OCI-LY1 (cell line): ENCODE measurements at regions not wholly inside any gene's neighbourhood (a gene's known extent, or its start where the extent isn't known, plus 50 kb on each side); places are given as distances from the start of the nearest gene placed in this dataset.

Experiments
- H2AFZ ChIP-seq: fragments of 200-600 bp; sonication (generic), shearing (Covaris generic); 2 replicates; pipeline ENCODE4 v1.6.0; 2014; ENCODE audit warnings: antibody characterized with exemption, mild to moderate bottlenecking, low read length
- H3F3A ChIP-seq: fragments of 200-600 bp; sonication (generic), shearing (Covaris generic); 2 replicates; pipeline ENCODE4 v1.6.0; 2014; ENCODE audit warnings: mild to moderate bottlenecking, antibody characterized with exemption, low read length, moderate library complexity; ENCODE audit not compliant: insufficient read depth
- H3K27ac ChIP-seq: fragments of 200-600 bp; sonication (generic); 2 replicates; pipeline ENCODE4 v1.5.1; 2014; ENCODE audit warnings: low read length, mixed run types, mild to moderate bottlenecking, low read depth; ENCODE audit not compliant: poor library complexity, severe bottlenecking
- H3K27me3 ChIP-seq: fragments of 200-600 bp; sonication (generic); 2 replicates; pipeline ENCODE4 v1.6.0; 2014; ENCODE audit warnings: antibody characterized with exemption, mild to moderate bottlenecking, low read length, moderate library complexity; ENCODE audit not compliant: insufficient read depth
- H3K36me3 ChIP-seq: fragments of 200-600 bp; sonication (generic); 2 replicates; pipeline ENCODE4 v1.6.1; 2014; ENCODE audit warnings: mild to moderate bottlenecking, antibody characterized with exemption, low read length, moderate library complexity, mixed read lengths; ENCODE audit not compliant: insufficient read depth
- H3K4me1 ChIP-seq: fragments of 200-600 bp; sonication (generic); 2 replicates; pipeline ENCODE4 v1.5.1; 2014; ENCODE audit warnings: mild to moderate bottlenecking, low read length, moderate library complexity; ENCODE audit not compliant: insufficient read depth, severe bottlenecking
- H3K4me2 ChIP-seq: fragments of 200-600 bp; sonication (generic), shearing (Covaris generic); 2 replicates; pipeline ENCODE4 v1.6.1; 2014; ENCODE audit warnings: low read length
- H3K4me3 ChIP-seq: fragments of 200-600 bp; sonication (generic); 2 replicates; pipeline ENCODE4 v1.5.1; 2014; ENCODE audit warnings: low read length, low read depth, mild to moderate bottlenecking, mixed read lengths; ENCODE audit not compliant: poor library complexity, severe bottlenecking
- H3K79me2 ChIP-seq: fragments of 200-600 bp; shearing (Covaris generic); 2 replicates; pipeline ENCODE4 v1.6.1; 2016; ENCODE audit warnings: mixed run types, low read length, mixed read lengths; ENCODE audit not compliant: insufficient read depth
- H3K9ac ChIP-seq: fragments of 200-600 bp; sonication (generic), shearing (Covaris generic); 2 replicates; pipeline ENCODE4 v1.6.1; 2014; ENCODE audit warnings: mild to moderate bottlenecking, low read length, mixed read lengths
- H3K9me2 ChIP-seq: fragments of 200-600 bp; sonication (generic), shearing (Covaris generic); 2 replicates; pipeline ENCODE4 v1.6.1; 2014; ENCODE audit warnings: low read depth, mild to moderate bottlenecking, low read length, mixed read lengths
- H3K9me3 ChIP-seq: fragments of 200-600 bp; shearing (Covaris generic); 2 replicates; pipeline ENCODE4 v1.6.1; 2014; ENCODE audit warnings: low read length, mixed read lengths
- H4K20me1 ChIP-seq: fragments of 200-600 bp; sonication (generic), shearing (Covaris generic); 2 replicates; pipeline ENCODE4 v1.6.0; 2016; ENCODE audit warnings: mild to moderate bottlenecking, low read length; ENCODE audit not compliant: insufficient read depth
- CTCF ChIP-seq: fragments of 200-600 bp; sonication (generic), shearing (Covaris generic); IDR thresholded peaks from 2 replicates; pipeline ENCODE4 v1.5.1; 2017; ENCODE audit warnings: mild to moderate bottlenecking, antibody characterized with exemption, low read length, moderate library complexity, mixed read lengths
- EZH2 ChIP-seq: fragments of 200-600 bp; sonication (generic), shearing (Covaris generic); IDR thresholded peaks from 2 replicates; pipeline ENCODE4 v1.8.0; 2017; ENCODE audit warnings: borderline replicate concordance, mixed run types, mild to moderate bottlenecking, antibody characterized with exemption, low read length, moderate library complexity, mixed read lengths

GRCh38 chr6:100134297-100134696 is 140.3 kb upstream of the MCHR2 start:
- no peaks in the 10 kb centered on the region for H3K27me3 ChIP-seq
- no peak overlapping the region for H2AFZ ChIP-seq
- no peaks in the 10 kb centered on the region for H3K36me3 ChIP-seq
- no peak overlapping the region for H3K9ac ChIP-seq
- TF ChIP-seq CTCF (no peak), EZH2 (no peak)
- no peaks in the 10 kb centered on the region for H3K79me2 ChIP-seq
- H4K20me1 ChIP-seq, result no peaks in the 10 kb centered on the region
- no peak overlapping the region for H3K4me2 ChIP-seq
- no peaks in the 10 kb centered on the region for H3K9me2 ChIP-seq
- no peak overlapping the region for H3K27ac ChIP-seq
- H3K9me3 ChIP-seq, result no peaks in the 10 kb centered on the region
- H3K4me3 ChIP-seq, result no peak overlapping the region
- H3K4me1 ChIP-seq, result no peaks in the 10 kb centered on the region
- H3F3A ChIP-seq, result no peaks in the 10 kb centered on the region

- Histone ChIP-seq H3K27ac (no peak overlapping the region), H3K9me3 (no peaks in the 10 kb centered on the region), H3K4me2 (no peak overlapping the region), H2AFZ (no peak overlapping the region), H3K79me2 (no peaks in the 10 kb centered on the region), H3K27me3 (no peaks in the 10 kb centered on the region), H3F3A (no peaks in the 10 kb centered on the region), H4K20me1 (no peaks in the 10 kb centered on the region), H3K9me2 (no peaks in the 10 kb centered on the region), H3K4me3 (no peak overlapping the region), H3K4me1 (no peaks in the 10 kb centered on the region), H3K36me3 (no peaks in the 10 kb centered on the region), H3K9ac (no peak overlapping the region)
- TF ChIP-seq EZH2, result no peak
- no peak for TF ChIP-seq CTCF
These were observed 138.0 kb upstream of the MCHR2 start for GRCh38 chr6:100132005-100132404.

- no peak overlapping the region for H2AFZ ChIP-seq
- no peaks in the 10 kb centered on the region for H3K9me2 ChIP-seq
These were observed 136.6 kb upstream of the MCHR2 start for GRCh38 chr6:100130630-100131029.

More at GRCh38 chr6:100130630-100131029, 136.6 kb upstream of the MCHR2 start:
- no peak overlapping the region for H3K4me3 ChIP-seq
- H3K79me2 ChIP-seq, result no peaks in the 10 kb centered on the region
- H4K20me1 ChIP-seq, result no peaks in the 10 kb centered on the region
- no peaks in the 10 kb centered on the region for H3K9me3 ChIP-seq
- no peak overlapping the region for H3K4me2 ChIP-seq
- H3K4me1 ChIP-seq, result no peaks in the 10 kb centered on the region
- no peaks in the 10 kb centered on the region for H3K27me3 ChIP-seq
- no peak overlapping the region for H3K27ac ChIP-seq
- H3K9ac ChIP-seq, result no peak overlapping the region
- TF ChIP-seq CTCF (no peak), EZH2 (no peak)
- no peaks in the 10 kb centered on the region for H3F3A ChIP-seq
- H3K36me3 ChIP-seq, result no peaks in the 10 kb centered on the region
